ENCODE measurements at regions not wholly inside any gene's neighbourhood (a gene's known extent, or its start where the extent isn't known, plus 50 kb on each side); places are given as distances from the start of the nearest gene placed in this dataset.

DNA sequence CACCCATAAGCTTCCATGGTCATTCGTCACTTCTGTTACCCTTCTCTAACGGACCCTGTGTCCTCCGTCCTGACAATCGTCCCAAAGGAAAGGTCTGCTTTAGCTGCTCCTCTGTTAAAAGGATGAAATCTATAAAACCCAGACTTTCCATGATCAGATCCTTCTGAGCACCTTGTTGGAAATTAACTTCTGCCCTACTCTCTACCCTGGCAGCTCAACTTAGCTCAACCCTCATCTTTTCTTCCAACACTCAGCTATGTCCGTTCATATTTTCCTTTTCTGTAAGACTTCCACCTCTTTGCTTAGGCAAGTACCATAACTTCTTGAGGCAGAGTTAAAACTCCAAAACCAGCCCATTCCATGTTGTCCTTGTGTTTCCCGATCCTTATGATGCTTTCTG lies 205.4 kb downstream of the SPATA31A6 start:
- TF ChIP-seq, protein P1, sequence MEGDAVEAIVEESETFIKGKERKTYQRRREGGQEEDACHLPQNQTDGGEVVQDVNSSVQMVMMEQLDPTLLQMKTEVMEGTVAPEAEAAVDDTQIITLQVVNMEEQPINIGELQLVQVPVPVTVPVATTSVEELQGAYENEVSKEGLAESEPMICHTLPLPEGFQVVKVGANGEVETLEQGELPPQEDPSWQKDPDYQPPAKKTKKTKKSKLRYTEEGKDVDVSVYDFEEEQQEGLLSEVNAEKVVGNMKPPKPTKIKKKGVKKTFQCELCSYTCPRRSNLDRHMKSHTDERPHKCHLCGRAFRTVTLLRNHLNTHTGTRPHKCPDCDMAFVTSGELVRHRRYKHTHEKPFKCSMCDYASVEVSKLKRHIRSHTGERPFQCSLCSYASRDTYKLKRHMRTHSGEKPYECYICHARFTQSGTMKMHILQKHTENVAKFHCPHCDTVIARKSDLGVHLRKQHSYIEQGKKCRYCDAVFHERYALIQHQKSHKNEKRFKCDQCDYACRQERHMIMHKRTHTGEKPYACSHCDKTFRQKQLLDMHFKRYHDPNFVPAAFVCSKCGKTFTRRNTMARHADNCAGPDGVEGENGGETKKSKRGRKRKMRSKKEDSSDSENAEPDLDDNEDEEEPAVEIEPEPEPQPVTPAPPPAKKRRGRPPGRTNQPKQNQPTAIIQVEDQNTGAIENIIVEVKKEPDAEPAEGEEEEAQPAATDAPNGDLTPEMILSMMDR (IDR thresholded peaks at IDR 0.05), result no peak
- no peak for TF ChIP-seq POLR2A (IDR thresholded peaks at IDR 0.05)

Measured in esophagus squamous epithelium (tissue), 4 donors.